H1 (cell line): ENCODE measurements at regions not wholly inside any gene's neighbourhood (a gene's known extent, or its start where the extent isn't known, plus 50 kb on each side); places are given as distances from the start of the nearest gene placed in this dataset.

Experiments used
- BACH1 ChIP-seq: IDR thresholded peaks from 2 replicates; pipeline ENCODE4 v1.6.1; 2012; ENCODE audit warnings: low read length, improper control_type of control experiment
- HDAC2 ChIP-seq, 2 experiments: fragments of 300-600 bp in 1 of 2; sonication (generic) in 1 of 2; IDR thresholded peaks; 2 replicates each; pipeline ENCODE4 v1.6.1; 2011 to 2012; ENCODE audit warnings: low read depth in 2 of 2, low read length in 2 of 2, mild to moderate bottlenecking in 2 of 2, moderate library complexity in 2 of 2, borderline replicate concordance in 1 of 2, inconsistent platforms in 1 of 2
- RNF2 ChIP-seq: fragments of 200-900, 300-1000 bp; sonication (generic); IDR thresholded peaks from 2 replicates; pipeline ENCODE4 v1.7.1; 2016; ENCODE audit warnings: borderline replicate concordance, low read depth, mild to moderate bottlenecking, antibody characterized with exemption, low read length; ENCODE audit not compliant: poor library complexity, severe bottlenecking; ENCODE audit errors: missing control alignments
- ZNF274 ChIP-seq: IDR thresholded peaks from 2 replicates; pipeline ENCODE4 v1.7.0; 2012; ENCODE audit warnings: low read length, borderline replicate concordance; ENCODE audit errors: extremely low read depth

GRCh38 chr16:85317704-85318103, 205.4 kb upstream of the CIBAR2 start (continued):
- TF ChIP-seq RNF2 (no peak), HDAC2 (IDR thresholded peaks at IDR 0.05; ENCODE audit: borderline replicate concordance in 1 of 2, low read depth in 2 of 2, low read length in 2 of 2) (no peak), ZNF274 (no peak), BACH1 (no peak)
